Ishikawa (cell line): ENCODE measurements at regions not wholly inside any gene's neighbourhood (a gene's known extent, or its start where the extent isn't known, plus 50 kb on each side); places are given as distances from the start of the nearest gene placed in this dataset.

Source experiments
- CEBPB ChIP-seq: IDR thresholded peaks from 2 replicates; pipeline ENCODE4 v1.6.1; 2012
- EP300 ChIP-seq: IDR thresholded peaks from 2 replicates; pipeline ENCODE4 v1.6.1; 2012; ENCODE audit warnings: borderline replicate concordance
- FOXM1 ChIP-seq: IDR thresholded peaks from 2 replicates; pipeline ENCODE4 v1.6.1; 2012; ENCODE audit warnings: low read depth, borderline replicate concordance
- YY1 ChIP-seq: IDR thresholded peaks from 2 replicates; pipeline ENCODE4 v1.6.1; 2012; ENCODE audit warnings: low read depth

- TF ChIP-seq FOXM1, result no peak
- TF ChIP-seq YY1, result no peak
- TF ChIP-seq CEBPB, result no peak
- TF ChIP-seq EP300, result no peak
Measured at GRCh38 chr6:113650610-113650979, 206.6 kb upstream of the MARCKS start.
